ENCODE measurements at regions not wholly inside any gene's neighbourhood (a gene's known extent, or its start where the extent isn't known, plus 50 kb on each side); places are given as distances from the start of the nearest gene placed in this dataset.

- H3K27ac ChIP-seq (ENCODE audit: low read depth, low read length): no peak overlapping the region
- H3K79me2 ChIP-seq (ENCODE audit: control insufficient read depth, low read length): no peaks in the 10 kb centered on the region
- peaks cover 7% of the 10 kb centered on the region for H3K27me3 ChIP-seq (ENCODE audit: control insufficient read depth, low read length)
- H3K4me2 ChIP-seq (ENCODE audit: low read length): no peak overlapping the region
- no peaks in the 10 kb centered on the region for H3K4me1 ChIP-seq (ENCODE audit: control insufficient read depth, low read length)
- no peaks in the 10 kb centered on the region for H4K20me1 ChIP-seq (ENCODE audit: control insufficient read depth, insufficient read depth, low read depth, low read length)
- no peaks in the 10 kb centered on the region for H3K9me3 ChIP-seq (ENCODE audit: control insufficient read depth, insufficient read depth, low read length)
- no peaks in the 10 kb centered on the region for H3F3A ChIP-seq (ENCODE audit: control insufficient read depth, insufficient read depth)
- no peak for TF ChIP-seq EZH2phosphoT487 (IDR thresholded peaks at IDR 0.05; ENCODE audit: borderline replicate concordance, low read length)
- TF ChIP-seq CTCF (IDR thresholded peaks at IDR 0.05; ENCODE audit: low read depth, low read length, poor library complexity, severe bottlenecking): no peak
- no peaks in the 10 kb centered on the region for H3K36me3 ChIP-seq (ENCODE audit: control insufficient read depth, low read length)
- no peak overlapping the region for H3K4me3 ChIP-seq (ENCODE audit: low read length)
- H3K9me2 ChIP-seq (replicated peaks; ENCODE audit: control insufficient read depth, low read length): no peaks in the 10 kb centered on the region
These were observed 84.0 kb downstream of the SEC61B start for GRCh38 chr9:99305820-99306811.

GRCh38 chr9:99307851-99308250 is 85.8 kb downstream of the SEC61B start:
- H3K27me3 ChIP-seq (ENCODE audit: control insufficient read depth, low read length): peaks cover 4% of the 10 kb centered on the region; the same call in 1 of the 2 replicates
- no peaks in the 10 kb centered on the region for H3K9me3 ChIP-seq (ENCODE audit: control insufficient read depth, insufficient read depth, low read length)
- H3K4me3 ChIP-seq (ENCODE audit: low read length): no peak overlapping the region
- H3K4me2 ChIP-seq (ENCODE audit: low read length): no peak overlapping the region
- H3K9me2 ChIP-seq (replicated peaks; ENCODE audit: control insufficient read depth, low read length): no peaks in the 10 kb centered on the region
- H3K79me2 ChIP-seq (ENCODE audit: control insufficient read depth, low read length): no peaks in the 10 kb centered on the region
- H3F3A ChIP-seq (ENCODE audit: control insufficient read depth, insufficient read depth): no peaks in the 10 kb centered on the region
- H4K20me1 ChIP-seq (ENCODE audit: control insufficient read depth, insufficient read depth, low read depth, low read length): no peaks in the 10 kb centered on the region
- H3K4me1 ChIP-seq (ENCODE audit: control insufficient read depth, low read length): no peaks in the 10 kb centered on the region
- no peak for TF ChIP-seq EZH2phosphoT487 (IDR thresholded peaks at IDR 0.05; ENCODE audit: borderline replicate concordance, low read length)
- TF ChIP-seq CTCF (IDR thresholded peaks at IDR 0.05; ENCODE audit: low read depth, low read length, poor library complexity, severe bottlenecking): no peak
- no peaks in the 10 kb centered on the region for H3K36me3 ChIP-seq (ENCODE audit: control insufficient read depth, low read length)
- no peak overlapping the region for H3K27ac ChIP-seq (ENCODE audit: low read depth, low read length)

GRCh38 chr9:99309141-99309939 is 87.3 kb downstream of the SEC61B start:
- H4K20me1 ChIP-seq (ENCODE audit: control insufficient read depth, insufficient read depth, low read depth, low read length): no peaks in the 10 kb centered on the region
- H3K4me1 ChIP-seq (ENCODE audit: control insufficient read depth, low read length): no peaks in the 10 kb centered on the region
- H3K4me3 ChIP-seq (ENCODE audit: low read length): no peak overlapping the region
- H3K36me3 ChIP-seq (ENCODE audit: control insufficient read depth, low read length): no peaks in the 10 kb centered on the region
- no peaks in the 10 kb centered on the region for H3F3A ChIP-seq (ENCODE audit: control insufficient read depth, insufficient read depth)
- TF ChIP-seq CTCF (IDR thresholded peaks at IDR 0.05; ENCODE audit: low read depth, low read length, poor library complexity, severe bottlenecking) (no peak), EZH2phosphoT487 (IDR thresholded peaks at IDR 0.05; ENCODE audit: borderline replicate concordance, low read length) (no peak)
- H3K9me3 ChIP-seq (ENCODE audit: control insufficient read depth, insufficient read depth, low read length): no peaks in the 10 kb centered on the region
- H3K9me2 ChIP-seq (replicated peaks; ENCODE audit: control insufficient read depth, low read length): no peaks in the 10 kb centered on the region
- H3K27me3 ChIP-seq (ENCODE audit: control insufficient read depth, low read length): no peaks in the 10 kb centered on the region
- H3K27ac ChIP-seq (ENCODE audit: low read depth, low read length): no peak overlapping the region
- H3K4me2 ChIP-seq (ENCODE audit: low read length): no peak overlapping the region
- no peaks in the 10 kb centered on the region for H3K79me2 ChIP-seq (ENCODE audit: control insufficient read depth, low read length)

Data from DOHH2 (cell line).